Activated CD4-positive, alpha-beta T cell treated with anti-CD3 and anti-CD28 coated beads, Interleukin-2, Interleukin-6, amounts not matched to agents 100 ng/mL and 50 ng/mL, durations not matched to agents 16 hours and 8 hours (primary cell): ENCODE measurements at regions not wholly inside any gene's neighbourhood (a gene's known extent, or its start where the extent isn't known, plus 50 kb on each side); places are given as distances from the start of the nearest gene placed in this dataset.
"Not testable (repeated sequence)": the region's sequence is repeated elsewhere in the genome, so short reads cannot be mapped to it uniquely, and the experiment has no call there.

Experiments
- DNase-seq: peaks from one replicate; pipeline ENCODE4 v3.0.0-alpha.2; 2020

DNA sequence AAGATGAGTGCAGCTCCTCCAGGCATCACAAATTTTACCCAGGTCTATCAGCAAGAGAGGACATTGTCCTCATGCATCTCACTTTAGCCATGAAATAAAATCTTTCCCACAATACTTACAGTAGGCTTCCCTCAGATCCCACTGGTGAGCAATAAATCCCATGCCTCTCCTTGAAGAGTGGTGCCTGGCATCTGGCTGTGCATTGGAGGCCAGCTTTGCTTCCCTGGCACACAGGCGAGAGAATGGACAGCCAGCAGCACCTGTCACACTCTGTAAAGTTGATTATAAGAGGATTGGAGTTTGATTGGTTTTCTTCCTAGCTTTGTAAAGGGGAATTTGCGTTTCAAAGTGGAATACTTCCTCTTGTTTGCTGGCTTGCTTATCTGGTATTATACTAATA is 1153.9 kb downstream of the AACS start:
- no peak for DNase-seq

DNA sequence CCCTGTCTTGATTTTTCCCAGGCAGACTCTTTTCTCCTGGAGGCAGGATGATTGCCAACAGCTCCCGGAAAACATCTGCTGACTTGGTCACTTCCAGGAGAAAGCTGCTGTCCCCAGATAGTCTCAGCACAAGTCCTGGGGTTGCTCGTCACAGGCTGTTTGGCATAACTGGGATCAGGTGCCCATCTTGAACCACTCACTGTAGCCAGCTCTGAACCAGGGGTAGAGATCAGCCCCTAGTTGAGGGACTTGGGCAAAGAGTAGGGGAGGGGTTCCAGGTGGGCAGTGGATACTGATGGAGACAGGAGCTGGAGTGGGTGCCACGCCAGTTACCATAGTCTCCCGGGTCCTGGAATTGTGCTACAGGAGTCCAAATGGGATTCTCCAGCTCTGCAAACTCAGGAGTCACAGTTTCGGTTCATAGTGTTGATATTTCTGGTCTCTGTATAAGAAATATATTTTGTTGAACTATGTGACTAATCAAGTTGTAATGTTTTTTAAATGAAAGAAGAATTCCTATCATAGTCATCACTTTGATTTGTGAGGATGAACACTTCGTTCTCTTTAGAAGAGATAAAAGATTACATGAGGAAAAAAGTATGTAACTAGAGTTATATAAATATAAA is 1154.5 kb downstream of the AACS start:
- no peak for DNase-seq

DNA sequence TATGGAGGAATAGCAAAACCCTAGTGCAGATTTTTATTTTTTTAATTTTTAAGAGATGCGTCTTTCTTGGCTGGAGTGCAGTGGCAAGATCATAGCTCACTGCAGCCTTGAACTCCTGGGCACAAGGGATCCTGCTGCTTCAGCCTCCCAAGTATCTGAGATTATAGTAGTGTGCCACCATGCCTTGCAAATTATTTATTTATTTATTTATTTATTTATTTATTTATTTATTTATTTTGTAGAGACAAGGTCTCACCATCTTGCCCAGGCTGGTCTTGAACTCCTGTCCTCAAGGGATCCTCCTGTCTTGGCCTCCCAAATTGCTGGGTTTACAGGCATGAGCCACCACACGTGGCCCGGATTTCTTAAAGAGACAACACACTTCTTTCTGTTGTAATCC is 1158.8 kb downstream of the AACS start:
- DNase-seq: no peak

DNA sequence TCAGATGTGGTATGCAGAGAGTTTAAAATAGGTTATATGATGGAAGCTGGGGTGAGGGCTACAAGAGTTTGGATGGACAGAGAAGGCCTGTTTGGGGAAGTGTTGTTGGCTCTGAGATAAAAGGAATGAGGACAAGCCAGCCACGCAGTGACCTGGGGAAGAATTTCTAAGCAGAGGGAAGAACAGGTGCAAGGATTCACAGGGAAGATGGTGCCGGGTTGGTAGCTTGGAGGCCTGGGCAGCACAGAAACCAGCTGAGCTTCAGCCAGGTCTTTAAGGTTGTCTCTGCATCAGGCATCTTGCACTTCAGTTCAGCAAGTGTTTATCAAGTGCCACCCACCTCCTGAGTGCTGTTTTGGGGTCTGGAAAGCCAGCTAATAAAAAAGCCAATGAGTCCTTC is 1163.7 kb downstream of the AACS start:
- no peak for DNase-seq

DNA sequence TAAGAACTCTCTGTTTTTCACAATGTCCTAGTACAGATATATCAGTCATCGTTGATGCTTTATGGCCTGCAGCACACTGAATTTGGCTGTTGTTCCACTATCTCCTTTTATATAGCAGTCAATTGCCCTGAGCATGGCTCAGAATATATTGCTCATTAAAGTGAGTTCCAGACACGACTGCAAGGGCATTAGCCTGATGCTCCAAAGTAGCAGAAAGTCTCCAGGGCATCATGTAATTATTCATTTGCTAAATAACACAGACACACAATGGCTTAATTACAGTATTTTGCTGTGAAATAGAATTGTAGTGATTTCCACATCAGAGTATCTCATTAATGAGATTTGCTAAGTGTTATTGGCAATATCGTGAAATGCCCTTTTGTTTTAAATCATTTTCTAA is 1167.5 kb downstream of the AACS start:
- DNase-seq: no peak

DNA sequence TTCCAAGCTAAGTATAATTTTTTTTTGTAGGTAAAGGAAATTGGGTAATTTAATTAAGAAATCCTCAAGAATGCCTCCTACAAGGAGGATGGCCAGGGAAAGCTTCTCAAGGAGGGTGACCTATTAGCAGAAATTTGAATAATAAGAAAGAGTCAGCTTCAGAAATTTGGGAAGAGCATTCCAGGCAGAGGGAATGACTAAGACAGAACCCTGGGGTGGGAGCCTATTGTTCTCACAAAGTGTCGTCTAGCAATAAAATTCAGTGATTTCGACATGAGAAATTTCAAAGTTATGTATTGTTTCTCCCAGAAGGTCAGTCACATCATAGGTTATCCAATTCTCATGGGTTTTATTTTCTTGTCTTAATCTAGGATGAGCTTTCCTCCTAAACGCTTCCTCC is 1168.4 kb downstream of the AACS start:
- no peak for DNase-seq

DNA sequence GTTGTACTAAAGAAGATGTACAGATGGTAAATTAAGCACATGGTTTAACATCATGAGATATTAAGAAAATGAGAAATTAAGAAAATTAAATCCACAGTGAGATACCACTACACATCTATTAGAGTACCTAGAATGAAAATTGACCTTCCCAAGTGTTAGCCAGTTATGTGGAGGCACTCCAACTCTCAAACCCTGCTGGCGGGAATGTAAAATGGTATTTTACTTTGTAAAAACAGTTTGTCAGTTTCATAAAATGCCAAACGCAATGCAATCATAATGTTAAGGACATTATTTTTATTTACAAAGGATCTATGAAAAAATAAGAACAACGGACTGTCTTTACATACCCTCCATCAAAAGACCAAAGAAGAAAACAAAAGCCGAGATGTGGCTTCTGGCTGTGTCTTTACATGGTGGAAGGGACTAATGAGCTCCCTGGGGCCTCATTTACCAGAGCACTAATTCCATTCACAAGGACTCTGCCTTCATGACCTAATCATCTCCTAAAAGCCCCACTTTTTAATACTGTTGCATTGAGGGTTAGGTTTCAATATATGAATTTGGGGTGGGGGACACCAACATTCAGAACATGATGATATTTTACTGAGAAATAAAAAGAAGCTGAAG is 1178.7 kb downstream of the AACS start:
- DNase-seq: no peak

DNA sequence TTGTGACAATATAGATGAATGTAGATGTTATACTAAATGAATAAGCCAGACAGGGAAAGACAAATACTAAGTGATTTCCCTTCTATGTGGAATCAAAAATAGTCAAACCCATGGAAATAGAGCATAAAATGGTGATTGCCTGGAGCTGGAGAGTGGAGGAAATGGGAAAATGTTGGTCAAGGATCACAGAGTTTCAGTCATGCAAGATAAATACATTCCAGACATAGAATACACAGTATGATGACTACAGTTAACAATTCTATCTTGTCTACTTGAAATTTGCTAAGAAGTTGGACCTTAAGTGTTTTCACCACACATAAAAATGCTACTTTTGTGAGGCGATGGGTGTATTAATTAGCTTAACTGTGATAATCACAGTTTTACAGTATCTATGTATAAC is 1182.7 kb downstream of the AACS start:
- DNase-seq: no peak

DNA sequence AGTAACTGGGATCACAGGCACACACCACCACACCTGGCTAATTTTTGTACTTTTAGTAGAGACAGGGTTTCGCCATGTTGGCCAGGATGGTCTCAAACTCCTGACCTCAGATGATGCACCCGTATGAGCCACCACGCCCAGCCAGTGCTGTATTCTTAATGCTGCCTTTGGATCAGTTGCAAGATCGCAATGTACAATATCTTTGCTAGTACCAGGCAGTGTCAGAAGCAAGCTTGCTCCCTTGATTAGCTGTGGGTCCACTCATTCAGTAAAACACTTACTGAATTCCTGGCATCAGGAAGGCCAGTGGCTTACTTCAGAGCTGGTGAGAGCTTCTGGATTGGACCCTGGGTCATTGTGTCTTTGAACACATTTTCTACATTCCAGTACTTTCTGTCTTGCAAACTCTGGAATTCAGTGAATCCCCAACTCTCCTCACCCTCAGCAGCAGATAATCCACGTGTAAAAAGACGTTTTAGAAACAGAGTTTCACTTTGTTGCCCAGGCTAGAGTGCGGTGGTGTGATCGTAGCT is 1183.7 kb downstream of the AACS start:
- DNase-seq: no peak

DNA sequence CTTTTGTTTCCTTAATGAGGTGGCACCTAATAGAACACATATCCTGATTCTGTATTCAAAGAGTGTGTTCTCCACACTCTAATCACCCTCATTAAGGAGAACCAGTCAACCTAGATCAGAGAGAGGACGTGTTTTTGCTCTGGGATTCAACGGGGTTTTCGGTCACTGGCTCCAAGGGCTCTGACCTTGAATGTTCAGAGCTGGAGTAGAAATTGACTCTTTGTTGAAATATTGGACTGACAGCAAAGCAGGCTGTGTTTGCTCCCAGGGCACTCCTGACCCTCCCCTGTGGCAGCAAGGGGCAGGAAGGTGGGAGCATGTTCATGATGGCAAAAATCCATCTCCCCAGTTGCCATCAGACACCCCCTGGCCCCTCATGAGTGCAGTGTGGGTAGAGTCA is 1193.0 kb downstream of the AACS start:
- DNase-seq: no peak

DNA sequence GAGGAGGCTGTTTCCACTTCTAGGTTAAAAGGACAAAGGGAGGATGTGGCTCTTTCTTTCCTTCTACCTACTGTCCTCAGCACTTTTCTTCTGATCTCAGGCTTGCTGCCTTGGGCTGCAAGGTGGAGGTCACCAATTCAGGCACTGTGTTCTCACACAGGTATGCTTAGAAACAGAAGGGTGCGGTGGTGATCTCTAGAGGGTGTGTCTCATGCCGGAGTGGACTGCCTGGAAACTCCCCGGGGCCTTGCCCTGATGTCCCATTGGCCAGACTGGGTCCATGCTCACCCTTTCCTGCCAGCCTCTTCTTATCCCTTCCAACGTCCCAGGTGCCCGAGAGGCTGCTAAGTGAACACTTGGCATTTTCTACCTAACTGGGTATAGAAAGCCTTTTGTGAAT is 1197.6 kb downstream of the AACS start:
- no peak for DNase-seq

DNA sequence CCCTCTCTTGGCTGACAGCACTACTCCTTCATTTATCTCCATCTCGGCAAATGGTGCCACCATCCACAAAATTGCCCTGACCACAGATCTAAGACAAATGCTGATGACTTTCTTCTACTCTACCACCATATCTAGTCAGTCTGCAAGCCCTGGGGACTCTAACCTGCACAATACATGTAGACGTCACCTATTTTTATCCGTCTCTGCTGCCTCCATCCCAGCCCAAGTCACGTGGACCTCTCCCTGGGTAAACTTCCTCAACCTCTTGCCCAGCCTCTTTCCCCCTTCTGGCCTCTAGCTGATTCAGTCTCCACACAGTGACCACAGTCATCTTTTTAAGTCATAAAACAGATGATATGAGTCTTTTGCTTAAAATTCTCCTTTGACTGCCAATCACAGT is 1203.0 kb downstream of the AACS start:
- no peak for DNase-seq

DNA sequence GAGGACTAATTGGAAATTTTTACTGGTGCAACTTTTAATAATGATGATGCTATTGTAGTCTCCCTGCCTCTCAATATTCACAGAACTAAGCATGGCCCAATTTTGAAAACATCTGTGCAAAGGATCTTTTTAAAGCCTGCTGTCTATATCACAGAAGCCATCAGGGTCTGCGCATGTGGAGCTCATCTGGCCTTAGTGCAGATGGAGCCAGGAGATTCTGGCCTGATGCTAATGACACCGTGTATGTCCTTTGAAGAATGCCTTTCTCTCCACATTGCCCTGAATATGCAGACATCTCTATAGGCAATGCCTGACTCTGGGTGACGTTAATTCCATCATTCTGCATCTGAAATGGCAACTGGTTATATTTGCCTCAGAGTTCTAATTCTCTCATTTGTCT is 1205.9 kb downstream of the AACS start:
- no peak for DNase-seq

DNA sequence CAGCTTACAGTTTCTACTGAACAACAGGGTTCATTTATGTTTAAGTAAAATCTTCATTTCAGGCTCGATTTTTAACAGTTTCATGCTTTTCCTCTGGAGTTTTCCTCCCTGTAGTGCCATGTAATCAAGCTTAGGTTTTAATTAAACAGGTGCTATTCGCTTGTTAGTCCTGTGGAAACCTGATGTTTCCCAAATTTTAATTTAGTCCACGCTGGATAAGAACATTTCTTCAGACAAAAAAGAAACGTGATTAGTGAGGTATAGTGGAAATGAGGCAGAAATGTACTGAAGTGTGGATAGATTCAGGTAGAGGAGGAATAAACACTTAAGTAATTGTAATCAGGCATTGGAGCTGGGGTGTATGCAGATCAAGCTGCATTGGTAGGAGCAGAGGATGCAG is 1217.5 kb downstream of the AACS start:
- DNase-seq: no peak

DNA sequence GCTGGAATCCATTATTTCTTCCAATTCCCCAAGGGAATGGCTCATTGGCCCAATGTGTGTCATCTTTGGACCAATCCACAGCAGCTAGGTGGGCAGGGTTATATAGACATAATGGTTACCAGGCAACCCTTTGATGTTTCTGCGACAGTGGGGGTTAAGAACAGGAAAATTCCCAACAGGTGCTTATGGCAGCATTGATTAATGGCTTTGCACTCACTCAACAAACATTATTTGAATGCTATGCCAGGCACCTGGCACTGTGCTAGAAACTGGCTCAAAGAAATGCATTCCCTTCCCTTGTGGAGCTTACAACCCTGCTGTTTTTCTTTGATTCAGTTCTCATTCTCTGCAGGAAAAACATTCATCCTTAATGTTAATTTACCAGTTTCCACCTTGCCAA is 1221.0 kb downstream of the AACS start:
- no peak for DNase-seq

DNA sequence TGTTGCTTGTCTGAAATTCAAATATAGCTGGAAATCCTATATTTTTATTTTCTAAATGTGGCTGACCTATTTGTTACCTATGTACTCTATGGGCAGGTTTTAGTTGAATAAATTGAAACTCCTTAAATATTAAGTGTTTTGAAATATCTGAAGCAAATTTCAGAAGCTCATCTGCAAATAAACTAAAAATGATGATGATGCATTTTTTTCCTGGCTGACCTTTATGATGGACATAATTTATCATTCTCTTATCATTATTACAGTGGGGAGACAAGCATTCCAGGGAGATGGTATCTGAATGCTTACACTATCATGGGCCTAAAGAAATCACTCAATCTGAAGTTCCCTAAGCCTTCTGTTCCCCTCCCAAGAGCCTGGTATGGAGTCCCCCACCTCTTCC is 1225.2 kb downstream of the AACS start:
- DNase-seq: no peak

DNA sequence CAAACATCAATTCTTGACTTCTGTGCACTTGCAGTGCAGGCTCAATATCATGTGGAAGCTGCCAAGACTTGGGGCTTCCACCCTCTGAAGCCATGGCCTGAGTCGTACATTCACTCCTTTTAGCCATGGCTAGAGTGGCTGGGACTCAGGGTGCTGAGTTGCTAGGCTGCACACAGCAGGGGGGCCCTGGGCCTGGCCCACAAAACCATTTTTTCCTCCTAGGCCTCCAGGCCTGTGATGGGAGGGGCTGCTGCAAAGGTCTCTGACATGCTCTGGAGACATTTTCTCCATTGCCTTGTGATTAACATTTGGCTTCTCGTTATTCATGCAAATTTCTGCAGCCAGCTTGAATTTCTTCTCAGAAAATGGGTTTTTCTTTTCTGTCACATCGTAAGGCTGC is 1226.8 kb downstream of the AACS start:
- DNase-seq: not testable (repeated sequence)

DNA sequence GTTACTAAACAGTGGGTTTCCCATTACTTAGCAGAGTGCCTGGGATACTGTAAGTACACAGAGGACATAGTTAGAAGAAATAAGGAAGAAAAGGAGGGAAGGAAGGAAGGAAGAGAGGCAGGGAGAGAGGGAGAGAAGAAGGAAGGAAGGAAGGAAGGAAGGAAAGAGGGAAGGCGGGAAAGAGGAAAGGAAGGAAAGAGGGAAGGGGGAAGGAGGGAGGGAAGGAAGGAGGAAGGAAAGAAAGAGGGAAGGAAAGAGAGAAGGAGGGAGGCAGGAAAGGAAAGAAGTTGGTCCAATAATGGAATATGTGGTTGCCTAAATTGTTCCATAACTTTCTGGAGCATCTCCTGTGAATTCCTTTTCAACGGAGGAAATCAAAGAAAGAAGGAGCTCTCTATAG is 1230.4 kb downstream of the AACS start:
- DNase-seq: no peak

DNA sequence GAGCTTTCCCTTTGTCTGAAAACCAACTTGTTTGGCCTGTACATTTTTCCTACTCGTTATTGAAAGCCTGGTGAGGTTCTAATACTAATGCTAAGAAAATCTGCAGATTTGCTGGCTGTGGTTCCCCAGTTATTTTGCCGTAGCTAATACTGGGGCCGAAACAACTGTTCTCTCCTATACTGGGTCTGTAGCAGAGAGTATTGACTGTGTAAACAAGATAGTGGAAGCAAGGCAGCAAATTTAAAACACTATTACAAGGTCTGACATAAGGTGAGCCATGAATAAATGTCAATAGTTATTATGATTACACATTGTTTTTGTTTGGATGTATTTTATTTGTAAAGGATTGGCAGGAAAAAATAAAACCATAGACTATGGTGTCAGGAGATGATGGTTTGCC is 1244.0 kb downstream of the AACS start:
- no peak for DNase-seq

DNA sequence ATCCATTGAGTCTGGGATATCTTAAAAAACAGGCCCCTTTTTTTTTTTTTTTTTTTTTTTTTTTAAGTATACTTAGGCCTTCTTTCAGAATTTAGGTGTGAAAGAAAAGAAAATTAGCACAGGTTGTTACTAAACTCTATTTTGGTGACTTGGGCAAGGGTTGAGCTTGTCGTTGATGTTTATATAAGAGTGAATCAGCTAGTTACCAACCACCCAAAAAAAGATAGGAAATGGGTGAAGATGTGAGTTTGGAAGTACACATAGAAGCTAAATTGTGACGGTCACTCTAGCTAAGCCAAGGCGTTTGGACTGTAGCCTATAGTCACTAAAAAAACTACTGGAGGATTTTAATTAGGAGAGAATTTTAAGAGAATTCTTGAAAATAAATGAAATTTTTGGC is 1247.2 kb downstream of the AACS start:
- no peak for DNase-seq

DNA sequence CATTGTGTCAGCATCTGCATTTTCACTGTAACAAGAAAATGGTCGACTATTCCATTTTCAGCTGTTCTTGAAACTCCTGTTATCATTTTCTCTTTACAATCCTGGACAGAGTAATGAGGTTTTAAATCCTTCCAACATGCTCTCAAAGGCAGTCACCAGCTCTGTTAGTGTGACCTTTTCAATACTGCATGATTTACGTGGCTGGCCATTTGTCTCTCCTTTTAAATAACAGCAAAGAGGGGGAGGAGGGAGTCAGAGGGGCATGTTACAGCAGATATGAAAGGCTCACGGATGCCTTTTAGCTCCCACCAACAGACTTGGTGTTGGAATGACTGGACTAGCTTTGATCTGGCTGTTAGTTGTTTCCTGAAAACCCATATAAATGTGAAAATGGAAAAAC is 1251.2 kb downstream of the AACS start:
- DNase-seq: no peak

DNA sequence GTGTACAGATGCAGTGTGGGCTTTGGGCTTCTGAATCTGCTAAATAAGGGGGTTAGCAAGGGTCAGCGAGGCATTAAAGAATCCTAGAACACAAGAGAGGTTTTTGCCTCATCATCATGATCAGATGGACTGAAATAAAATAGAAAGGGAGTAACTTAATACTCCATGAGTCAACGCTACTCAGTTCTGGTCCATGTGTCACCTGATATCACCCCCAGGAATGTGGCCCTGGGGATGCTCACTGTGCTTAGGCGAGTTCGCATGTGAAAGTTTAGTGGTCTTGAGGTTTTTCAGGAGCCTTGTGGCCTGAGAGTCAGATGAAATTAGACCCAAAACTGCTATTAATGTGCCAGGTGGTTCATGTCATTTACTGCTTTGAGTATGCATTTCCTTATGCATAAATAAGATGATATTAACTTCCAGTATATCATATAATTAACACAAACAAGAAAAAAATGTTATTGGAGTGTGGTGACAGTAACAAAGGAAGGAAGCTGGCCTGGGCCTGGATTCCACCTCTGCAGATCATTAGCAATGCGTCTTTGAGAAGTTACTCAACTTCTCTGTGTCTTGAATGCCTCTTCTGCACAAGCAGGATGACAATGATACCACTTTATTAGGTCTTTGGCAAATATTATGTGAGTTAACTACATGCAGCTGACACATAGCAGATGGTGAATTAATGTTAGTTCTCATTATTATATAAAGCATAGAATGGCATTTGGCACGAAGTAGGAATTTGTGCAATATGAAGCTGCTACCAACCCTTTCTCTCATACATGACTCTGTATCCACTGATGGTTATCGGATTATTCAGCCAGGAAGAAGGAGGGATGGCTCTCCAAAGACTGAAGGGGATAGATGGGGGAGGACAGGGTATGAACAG is 1272.6 kb downstream of the AACS start:
- DNase-seq: no peak

DNA sequence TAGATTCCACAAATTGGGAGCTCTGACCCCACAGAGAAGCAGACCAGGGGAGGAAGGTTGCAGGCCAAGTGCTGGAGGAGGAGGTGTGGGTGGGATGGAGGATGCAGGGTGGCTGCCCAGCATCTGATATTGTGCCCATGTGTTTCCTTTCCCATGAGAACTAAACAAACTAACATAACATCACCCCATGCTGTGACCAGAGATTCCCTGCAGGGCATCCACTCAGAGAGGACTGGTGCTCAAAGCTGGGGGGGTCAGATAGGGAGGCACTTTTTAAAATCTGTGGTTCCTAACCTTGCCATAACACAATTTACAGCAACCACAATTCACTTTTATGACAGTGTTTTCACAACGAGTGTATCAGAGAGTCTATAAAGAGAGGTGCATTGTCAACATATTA is 1277.6 kb downstream of the AACS start:
- DNase-seq: no peak

DNA sequence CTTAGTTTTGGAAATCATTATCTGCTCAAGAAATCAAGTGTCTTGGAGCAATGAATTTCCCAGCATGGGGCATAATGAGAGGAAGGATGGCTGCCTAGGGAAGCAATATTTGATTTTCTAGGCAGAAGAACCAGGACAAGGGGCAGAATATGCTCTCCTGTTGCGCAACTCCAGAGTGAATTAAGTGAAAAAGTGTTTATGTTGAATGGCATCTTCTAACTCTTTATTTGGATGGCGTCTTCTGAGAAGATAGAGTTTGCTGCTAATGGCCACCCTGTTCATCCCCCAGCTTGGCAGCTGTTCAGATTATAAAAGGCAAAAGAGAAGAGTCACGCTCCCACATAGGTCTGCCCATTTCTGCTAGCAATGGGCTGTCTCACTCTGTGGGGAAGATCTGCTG is 1278.1 kb downstream of the AACS start:
- DNase-seq: no peak
